HEK293 (cell line): ENCODE measurements at regions not wholly inside any gene's neighbourhood (a gene's known extent, or its start where the extent isn't known, plus 50 kb on each side); places are given as distances from the start of the nearest gene placed in this dataset.

ENCODE experiments used
- ZNF239 ChIP-seq: fragments of 450-650 bp; formaldehyde crosslinking; IDR thresholded peaks from 2 replicates; pipeline ENCODE4 v1.5.1; 2016; ENCODE audit warnings: missing biosample characterization, missing genetic modification characterization
- TF ChIP-seq, protein P1 (sequence below): fragments of 450-650 bp; formaldehyde crosslinking; IDR thresholded peaks from 2 replicates; pipeline ENCODE4 v1.5.1; 2016; ENCODE audit warnings: missing biosample characterization, missing genetic modification characterization

DNA sequence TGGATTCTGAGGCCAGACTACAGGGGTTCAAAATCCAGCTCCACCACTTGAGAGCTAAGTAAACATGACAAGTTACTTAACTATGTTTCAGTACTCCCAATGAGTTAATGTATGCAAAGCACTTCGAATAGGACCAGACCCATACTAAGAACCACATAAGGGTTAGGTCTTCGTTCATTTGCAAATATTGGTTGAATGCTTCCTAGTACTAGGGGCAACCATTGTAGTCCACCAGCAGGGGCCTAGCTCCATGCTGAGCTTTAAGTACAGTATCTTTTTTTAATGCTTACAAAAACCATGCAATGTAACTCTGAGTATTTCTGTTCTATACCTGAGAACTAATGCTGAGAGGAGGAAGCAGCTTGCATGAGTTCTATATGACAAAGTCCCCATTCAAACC is 80.4 kb upstream of the PDE1C start:
- TF ChIP-seq, protein P1, sequence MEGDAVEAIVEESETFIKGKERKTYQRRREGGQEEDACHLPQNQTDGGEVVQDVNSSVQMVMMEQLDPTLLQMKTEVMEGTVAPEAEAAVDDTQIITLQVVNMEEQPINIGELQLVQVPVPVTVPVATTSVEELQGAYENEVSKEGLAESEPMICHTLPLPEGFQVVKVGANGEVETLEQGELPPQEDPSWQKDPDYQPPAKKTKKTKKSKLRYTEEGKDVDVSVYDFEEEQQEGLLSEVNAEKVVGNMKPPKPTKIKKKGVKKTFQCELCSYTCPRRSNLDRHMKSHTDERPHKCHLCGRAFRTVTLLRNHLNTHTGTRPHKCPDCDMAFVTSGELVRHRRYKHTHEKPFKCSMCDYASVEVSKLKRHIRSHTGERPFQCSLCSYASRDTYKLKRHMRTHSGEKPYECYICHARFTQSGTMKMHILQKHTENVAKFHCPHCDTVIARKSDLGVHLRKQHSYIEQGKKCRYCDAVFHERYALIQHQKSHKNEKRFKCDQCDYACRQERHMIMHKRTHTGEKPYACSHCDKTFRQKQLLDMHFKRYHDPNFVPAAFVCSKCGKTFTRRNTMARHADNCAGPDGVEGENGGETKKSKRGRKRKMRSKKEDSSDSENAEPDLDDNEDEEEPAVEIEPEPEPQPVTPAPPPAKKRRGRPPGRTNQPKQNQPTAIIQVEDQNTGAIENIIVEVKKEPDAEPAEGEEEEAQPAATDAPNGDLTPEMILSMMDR: no peak
- TF ChIP-seq ZNF239: no peak
